GDM1 (cell line): ENCODE measurements at regions not wholly inside any gene's neighbourhood (a gene's known extent, or its start where the extent isn't known, plus 50 kb on each side); places are given as distances from the start of the nearest gene placed in this dataset.

ENCODE experiments used
- DNase-seq: peaks from one replicate; lab custom pipeline; 2025; lab: John Stamatoyannopoulos, UW

DNA sequence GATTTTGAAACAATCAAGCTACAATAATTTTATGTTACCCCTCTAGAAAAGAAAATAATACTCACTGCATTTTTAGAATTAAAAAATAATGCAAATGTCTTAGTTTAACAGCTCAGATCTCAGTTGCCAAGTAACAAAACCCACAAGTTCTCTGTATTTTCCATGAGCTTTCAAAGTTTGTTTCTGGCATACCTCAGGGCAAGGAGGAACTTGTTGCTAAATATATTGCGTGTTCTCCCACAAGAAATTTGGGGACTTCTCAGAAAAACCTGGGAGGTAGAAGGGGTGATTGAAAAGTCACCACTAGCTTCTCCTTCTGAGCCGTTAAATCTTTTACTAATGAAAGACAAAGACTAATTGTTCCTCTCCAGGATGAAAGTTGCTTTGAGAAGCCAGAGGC lies 236.8 kb upstream of the MARCKS start:
- DNase-seq: no peak

DNA sequence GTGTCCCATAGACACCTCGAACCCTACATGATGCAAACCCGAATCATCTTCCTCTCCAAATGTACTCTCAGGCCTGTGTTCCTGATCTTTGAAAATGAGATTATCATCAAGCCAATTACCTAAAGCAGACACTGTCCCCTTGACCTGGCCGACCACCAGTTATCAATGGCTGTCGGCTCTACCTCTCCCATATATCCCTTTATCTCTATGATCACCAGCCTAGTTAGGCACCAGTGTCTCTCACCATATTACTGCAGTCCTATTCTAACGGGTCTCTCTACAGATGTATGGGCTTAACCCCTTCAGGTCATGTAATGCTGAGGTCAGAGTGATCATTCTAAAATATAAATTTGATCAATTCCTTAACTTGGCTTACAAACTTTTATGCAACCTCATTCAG lies 234.9 kb upstream of the MARCKS start:
- DNase-seq: no peak

DNA sequence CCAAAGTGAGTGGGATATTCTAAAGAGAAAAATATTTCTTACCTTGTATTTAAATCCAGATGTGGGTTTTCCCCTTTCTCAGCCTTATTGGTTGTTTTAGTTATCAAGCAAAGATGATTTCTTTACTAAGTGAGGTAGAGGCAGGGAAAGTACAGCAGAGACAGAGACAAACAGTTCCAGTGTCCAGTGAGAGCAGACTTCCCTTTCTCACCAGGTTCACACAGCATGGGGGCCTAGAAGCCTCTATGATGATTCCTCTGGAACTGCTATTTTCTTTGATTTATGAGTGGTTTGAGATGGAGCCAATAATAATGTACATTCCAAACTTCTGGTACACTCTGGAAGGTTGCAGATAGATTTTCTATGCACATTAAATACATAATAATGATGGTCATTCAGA lies 234.0 kb upstream of the MARCKS start:
- no peak for DNase-seq

DNA sequence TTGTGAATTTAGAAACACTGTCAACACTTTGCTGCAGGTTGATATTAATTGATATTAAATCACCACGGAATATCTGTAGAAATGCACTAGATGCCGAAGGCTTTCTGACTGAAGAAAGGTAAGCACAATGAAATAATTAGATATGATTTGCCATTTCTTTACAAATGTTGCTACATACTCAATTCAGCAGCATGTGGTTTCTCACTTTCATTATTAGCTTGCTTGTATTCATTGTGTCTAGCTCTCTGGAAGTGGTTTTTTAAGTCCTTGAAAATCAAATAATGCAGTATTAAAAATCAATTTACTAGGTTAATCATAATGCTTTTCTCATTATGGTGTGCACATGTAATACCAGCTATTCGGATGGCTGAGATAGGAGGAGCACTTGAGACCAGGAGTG lies 231.3 kb upstream of the MARCKS start:
- no peak for DNase-seq

DNA sequence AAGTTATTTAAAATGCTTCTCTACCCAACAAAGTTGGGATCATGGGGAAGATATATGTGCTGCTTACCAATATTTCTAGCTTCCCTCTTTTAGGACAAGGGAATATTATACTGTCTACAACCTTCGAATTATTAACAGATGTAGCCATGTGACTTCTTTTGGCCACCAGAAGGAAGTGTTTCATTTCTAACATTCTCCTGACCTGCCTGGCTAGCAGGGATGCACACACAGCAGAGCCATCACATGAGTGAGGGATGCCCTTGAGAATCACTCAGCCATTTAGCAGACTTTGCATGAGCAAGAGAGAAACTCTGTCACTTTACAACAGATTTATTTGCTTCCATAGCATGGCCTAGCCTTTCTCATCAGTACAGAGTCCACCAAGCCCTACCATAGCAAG lies 230.7 kb upstream of the MARCKS start:
- no peak for DNase-seq

DNA sequence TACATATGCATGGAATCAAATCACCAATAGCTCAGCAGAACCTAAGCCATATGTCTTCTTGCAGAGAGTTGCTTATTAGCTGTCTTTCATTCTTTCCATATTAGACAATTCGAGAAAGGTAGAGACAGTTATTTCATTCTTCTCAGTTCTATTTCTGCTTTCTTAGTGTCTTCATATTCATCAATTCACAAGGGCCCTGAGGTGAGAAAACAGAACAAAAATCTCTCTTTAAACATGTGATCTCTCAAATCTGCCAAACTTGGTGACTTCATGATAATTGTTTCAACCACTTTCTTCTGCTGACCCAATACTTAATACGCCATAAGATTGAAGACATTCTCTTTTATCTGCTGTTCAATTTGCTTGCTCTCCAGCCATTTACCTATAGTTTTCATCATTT lies 229.7 kb upstream of the MARCKS start:
- no peak for DNase-seq

DNA sequence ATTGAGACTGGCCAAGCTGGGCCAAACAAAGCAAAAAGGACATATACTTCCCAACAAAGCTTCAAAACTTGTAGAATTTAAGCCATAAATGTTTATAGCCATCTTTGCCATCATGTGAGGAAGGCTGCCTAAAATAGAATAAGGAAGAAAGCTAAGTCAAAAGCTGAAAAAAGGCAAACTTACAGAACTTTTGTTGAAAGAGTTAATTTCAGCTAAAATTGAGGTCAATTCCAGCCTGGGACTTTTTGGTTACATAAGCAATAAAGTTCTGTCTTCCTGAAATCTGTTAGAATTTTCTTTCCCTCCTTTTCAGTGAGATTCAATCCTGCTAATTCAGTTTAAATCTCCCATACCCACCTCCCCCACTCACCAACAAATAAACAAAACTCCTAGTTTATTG lies 227.9 kb upstream of the MARCKS start:
- no peak for DNase-seq

DNA sequence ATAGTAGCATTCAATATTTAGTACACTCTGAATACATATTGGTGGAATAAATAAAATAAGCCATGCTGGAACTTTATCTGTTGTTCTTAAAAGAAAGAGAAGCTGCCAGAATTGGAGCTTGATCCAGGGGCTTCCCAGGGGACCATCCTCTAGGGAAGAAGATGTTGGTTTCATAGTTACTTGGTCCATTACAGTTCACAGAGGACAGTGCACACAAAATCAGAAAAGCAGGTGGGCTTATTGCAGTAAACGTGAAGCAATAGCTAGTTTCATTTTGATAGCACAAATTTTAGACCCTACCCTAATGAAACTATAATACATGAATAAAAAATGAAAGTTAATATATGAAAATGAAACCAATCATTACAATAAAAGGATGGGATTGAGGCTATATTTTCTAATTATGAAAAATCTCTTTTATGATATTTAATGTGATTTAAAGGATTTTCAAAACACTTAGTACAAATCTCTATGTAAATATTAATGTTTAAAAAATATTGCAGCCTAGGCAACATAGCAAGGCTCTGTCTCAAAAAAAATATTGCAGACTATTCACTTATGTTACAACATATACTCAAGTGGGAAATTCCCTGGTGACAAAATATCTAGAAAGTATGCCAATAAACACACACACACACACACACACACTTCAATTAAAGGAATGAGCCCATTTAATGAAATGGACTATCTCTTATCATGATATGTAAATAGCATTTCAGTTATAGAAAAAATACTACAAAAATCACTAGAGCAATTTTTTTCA lies 227.0 kb upstream of the MARCKS start:
- DNase-seq: no peak

DNA sequence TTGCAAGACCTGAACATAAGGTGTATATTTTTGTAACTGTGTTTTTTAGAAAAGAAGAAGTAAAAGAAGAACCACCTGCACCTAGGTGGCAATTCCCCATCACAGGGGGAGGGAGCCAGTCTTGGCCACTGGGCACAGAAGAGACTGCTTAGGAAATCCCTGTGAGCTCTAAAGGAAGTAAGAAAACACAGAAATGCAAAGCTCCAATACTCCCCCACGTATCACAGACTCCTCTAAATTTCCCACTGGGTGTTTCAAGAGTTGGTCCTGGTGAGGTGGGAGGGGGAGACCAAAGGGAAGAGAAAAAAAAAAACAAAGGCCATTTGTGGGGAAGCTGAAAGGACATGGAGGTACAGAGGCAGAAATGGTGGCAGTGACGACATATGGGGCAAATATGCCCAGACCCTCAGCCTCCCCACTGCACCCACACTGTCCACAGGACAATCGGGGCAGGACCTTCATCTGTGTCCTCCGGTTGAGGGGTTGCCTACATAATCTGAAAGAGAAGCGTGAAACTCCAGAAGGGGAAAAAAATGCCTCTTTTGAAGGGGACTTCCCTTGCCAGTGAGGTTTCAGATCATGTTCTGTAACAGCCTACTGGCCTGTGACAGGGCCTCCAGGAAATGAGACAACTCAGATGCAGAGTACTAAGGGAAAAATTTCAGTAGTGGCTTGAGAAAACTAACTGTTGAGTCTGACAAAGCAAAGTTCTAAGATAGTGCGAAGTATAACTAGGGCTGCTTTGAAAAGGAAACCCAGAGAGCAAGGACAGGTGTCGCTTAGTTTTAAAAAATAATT lies 226.2 kb upstream of the MARCKS start:
- DNase-seq: no peak

DNA sequence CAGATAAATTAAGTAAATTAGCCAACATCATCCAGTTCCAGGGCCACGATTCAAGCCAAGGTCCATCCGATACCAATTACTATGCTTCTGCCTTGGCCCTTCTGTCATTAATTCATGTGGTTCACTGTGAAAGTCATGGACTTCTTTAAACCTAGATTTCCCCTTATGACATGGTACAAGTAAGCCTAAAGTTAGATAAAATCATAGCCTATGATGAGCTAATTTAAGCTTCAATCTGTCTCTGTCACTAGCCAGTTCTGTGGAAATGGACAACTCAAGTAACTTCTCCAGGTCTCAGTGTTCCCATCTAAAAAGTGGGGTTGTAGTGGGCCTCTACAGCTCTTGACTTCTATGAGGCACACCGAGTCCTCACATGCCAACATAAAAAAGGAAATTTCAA lies 225.5 kb upstream of the MARCKS start:
- no peak for DNase-seq

DNA sequence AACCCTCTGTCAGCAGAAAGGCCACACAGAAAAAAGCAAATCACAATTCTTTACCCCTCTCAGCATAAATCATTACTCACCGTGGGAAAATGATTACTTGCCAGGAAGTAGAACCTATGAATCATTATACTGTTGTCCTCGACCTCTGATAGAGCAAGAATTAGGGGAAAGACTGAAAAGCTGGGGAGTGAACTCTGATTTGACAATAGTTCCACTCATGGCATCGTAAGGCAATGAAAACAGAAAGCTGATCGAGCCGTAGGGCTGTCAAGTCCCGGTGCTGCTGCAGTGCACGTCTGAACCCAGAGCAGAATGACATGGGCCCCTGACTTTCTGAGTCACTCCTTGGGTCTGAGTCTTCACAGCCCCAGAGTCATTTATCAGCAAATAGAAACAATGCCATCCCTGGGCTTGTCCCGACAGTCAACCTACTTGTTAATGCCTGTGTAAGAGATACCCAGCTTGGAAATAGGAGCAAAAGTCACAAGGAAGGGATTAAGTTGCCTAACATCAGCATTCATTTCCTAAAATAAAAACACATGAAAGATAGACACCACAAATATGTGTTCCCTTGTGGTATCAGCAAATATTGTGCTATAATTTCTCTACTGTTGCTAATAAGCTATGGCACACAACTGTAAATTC lies 224.8 kb upstream of the MARCKS start:
- no peak for DNase-seq

DNA sequence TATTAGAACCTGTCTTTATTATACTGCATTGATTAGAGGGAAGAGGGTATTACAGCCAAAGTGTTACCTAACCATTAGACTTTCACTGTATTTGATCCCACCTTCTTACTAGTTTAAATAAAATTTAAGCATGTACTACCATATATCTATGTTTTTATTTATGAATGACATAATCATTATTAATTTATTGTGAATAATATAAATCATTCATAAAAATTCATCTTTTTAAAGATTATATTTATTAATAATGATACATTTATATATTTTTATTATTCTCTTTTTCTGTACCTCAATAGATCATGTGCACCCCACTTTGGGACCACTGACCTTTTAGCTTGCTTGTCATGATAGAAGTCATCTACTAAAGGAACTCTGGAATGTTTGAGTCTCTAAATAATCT lies 223.5 kb upstream of the MARCKS start:
- no peak for DNase-seq

DNA sequence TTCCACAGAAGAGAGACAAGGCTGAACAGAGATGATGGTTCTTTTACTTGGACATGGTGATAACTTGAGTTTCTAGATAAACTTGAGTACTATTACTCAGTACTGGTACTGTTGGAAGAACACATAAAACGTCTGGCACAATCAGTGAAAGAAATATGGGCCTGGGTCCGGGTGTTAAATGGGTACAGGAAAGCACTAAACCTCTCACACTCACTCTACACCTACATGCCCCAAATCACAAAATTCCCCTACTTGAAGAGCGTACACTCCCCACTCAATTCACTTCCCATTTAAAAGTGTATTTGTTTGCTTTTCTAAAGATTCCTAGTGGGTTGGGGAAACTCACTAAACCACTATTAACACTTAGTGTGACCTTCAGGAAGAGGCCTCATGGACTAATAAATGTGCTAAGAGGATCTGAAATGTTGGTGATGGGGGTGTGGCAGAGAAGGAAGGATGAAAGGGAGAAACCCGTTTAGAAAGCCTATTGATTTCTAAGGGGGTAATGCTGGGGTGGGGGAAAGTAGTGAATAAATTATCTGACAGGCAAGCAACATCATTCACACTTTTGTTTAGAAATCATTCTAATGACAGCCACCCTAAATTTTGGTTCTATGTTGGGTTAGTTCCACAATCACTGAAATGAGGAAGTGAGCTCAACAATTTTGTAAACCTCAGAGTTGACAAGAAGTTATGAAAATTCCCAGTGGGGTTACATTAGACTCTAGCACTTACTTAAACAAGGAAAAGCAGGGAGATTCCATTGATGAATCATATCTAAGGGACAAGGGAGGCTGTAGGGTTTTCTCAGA lies 222.6 kb upstream of the MARCKS start:
- DNase-seq: no peak

DNA sequence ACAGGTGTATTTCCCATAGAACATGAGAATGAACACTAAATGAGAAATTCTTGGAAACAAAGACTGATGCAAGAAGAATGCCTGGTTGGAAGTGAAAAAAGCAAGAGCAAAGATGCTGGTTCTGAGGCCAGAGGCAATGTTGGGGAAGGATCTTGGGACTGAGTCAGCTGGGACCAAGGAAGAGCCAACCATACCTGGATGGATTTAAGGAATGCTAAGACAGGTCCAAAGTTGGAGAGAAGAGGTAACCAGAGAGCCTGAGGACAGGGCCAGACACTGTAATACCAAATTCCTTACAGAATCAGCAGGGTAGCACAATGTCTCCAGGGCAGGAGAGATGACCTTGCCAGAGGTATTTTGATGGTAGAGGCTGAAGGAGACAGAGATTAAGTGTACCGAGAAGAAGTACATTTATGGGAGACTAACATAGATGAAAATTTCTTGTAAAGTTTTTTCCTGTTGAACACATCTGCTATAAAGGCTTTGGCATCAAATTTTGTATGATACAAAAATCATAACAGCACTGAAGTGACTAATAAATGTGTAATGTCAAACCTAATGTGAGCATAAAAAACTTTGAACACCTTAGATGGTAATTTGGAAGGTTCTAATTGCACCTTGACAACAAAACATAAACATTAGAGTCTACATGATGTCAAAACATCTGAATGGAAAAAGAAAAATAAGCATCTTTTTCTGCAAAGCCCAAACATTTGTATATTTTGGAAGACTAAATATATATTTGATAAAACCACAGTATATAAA lies 221.7 kb upstream of the MARCKS start:
- no peak for DNase-seq

DNA sequence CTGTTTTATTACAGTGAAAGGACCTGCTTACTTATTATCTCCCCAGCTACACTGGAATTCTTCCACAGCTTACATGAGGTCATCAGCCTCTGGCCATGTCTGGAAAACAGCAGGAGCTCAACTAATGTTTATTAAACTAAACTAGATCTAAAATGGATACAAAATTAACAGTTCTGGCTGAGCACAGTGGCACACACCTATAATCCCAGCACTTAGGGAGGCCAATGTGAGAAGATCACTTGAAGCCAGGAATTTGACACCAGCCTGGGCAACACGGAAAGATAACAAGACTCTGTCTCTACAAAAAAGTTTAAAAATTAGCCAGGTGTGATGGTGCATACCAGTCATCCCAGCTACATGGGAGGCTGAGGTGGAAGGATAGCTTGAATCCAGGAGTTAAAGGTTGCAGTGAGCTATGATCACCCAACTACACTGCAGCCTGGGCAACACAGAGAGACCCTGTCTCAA lies 220.8 kb upstream of the MARCKS start:
- no peak for DNase-seq

DNA sequence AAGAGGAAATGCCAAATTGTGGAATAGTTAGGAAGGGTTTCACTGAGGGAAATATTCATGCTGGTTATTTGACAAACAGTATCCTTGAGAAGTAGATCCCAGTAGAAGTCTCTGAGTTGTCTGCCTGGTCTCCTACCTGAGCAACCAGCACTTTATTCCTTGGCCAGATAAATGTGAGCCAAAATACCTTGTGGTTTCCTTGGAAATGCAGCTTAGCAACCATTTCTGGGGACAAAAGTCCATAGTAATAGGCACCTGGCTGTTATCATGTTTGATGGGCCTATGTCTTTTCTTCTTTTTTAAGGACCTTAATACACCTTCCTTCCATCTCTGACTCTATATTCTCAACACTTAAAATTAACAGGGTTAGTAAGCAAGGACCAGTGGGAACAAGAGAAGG lies 217.1 kb upstream of the MARCKS start:
- DNase-seq: no peak

DNA sequence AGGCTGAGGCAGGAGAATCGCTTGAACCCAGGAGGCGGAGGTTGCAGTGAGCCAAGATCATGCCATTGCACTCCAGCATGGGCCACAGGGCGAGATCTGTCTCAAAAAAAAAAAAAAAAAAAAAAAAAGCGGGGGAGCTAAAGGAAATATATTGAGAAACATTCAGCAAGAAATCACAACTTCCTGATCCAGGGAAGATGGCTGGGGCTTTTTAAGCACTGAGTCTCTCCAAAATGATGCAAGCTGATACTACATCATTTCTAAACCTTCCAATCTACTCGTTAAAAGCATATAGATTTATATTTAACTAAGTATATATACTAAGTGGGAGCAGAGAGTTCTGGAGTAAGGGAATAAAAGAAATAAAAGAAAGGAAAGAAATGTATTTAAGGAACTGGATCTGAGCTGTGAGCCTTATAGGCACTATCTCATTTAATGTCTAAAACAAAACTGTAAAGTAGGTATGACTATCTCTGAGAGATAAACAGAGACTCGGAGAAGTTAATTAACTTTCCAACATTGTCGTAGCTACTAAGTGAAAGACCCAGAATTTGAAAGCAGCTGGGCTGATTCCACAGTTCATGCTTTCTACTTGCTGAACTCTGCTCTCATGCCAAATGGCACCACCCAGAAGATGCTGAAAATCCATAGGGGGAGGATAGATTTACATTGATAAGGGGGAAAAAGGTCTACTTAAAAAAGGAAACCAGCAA lies 215.0 kb upstream of the MARCKS start:
- no peak for DNase-seq

DNA sequence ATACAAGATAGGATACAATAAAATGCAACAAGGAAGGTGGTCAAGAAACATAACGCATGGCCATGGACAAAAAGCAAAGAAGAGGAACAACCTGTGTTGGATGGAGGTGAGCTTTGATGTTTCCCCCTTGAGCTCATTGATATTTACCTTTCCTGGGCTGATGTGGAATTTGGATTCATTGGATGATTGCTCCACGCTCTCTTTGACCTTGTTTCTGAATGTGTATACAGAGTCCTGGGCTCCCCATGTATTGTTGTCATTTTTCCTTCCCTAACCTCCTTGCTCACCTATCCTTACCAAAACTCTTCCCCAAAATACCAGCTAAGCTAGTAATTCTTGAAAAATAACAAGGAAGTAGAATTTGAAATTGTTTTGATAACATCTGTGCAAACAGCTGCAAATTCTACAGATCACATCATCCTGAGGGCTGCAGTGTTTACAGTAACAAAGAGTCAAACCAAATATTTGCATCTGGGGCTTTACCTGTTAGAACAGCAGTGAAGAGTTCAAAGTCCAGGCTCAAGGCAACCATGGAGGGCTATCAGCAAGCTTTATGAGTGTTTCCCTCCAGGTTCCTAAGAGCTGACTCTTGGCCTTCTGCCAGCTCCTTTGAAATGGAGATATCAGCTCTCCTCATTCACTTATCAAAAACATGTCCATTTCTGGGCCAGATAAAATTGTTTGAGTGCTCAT lies 214.3 kb upstream of the MARCKS start:
- no peak for DNase-seq

DNA sequence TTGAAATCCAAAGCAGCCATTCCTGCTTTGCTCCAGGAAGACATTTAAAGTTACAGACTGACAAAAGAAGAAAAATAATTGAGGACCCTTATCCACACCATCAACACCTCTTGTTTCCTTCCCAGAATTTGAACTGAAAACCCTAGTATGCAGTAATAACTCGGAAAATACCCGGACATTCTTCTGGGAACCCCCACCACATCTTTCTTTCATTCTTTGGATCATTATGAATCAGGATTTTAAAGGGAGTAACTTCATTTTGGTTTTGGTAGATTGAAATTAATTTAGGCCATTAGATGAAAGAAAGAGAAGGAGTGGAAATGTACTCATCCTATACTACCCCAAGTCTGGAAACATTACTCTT lies 213.8 kb upstream of the MARCKS start:
- DNase-seq: no peak

DNA sequence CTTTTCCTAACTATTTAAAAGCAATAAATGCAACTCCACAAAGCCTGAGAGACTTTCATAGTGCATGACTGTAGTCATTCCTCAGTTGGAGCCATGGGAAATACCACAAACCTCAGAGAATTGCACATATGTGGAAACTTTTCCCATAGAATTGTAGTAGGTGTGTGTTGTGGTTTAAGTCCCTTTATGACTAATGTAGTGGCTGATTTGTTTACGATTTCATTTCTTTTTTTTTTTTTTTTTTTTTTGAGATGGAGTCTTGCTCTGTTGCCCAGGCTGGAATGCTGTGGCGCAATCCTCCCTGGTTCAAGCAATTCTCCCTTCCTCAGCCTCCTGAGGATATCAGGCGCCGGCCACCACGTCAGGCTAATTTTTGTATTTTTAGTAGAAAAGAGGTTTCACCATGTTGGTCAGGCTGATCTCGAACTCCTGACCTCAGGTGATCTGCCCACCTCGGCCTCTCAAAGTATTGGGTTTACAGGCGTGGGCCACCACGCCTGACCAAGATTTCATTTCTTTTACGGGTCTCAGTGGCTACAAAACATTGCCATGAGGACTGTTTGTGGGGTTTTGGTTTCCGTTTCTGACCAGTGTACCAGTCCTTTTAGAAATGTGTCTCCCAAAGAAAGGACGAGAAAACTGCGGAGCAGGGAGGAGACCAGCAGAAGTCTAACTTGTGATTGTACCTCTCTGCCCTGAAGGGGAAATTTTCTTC lies 212.1 kb upstream of the MARCKS start:
- no peak for DNase-seq
